ENCODE measurements at regions not wholly inside any gene's neighbourhood (a gene's known extent, or its start where the extent isn't known, plus 50 kb on each side); places are given as distances from the start of the nearest gene placed in this dataset.
"Not testable (repeated sequence)": the region's sequence is repeated elsewhere in the genome, so short reads cannot be mapped to it uniquely, and the experiment has no call there.

DNA sequence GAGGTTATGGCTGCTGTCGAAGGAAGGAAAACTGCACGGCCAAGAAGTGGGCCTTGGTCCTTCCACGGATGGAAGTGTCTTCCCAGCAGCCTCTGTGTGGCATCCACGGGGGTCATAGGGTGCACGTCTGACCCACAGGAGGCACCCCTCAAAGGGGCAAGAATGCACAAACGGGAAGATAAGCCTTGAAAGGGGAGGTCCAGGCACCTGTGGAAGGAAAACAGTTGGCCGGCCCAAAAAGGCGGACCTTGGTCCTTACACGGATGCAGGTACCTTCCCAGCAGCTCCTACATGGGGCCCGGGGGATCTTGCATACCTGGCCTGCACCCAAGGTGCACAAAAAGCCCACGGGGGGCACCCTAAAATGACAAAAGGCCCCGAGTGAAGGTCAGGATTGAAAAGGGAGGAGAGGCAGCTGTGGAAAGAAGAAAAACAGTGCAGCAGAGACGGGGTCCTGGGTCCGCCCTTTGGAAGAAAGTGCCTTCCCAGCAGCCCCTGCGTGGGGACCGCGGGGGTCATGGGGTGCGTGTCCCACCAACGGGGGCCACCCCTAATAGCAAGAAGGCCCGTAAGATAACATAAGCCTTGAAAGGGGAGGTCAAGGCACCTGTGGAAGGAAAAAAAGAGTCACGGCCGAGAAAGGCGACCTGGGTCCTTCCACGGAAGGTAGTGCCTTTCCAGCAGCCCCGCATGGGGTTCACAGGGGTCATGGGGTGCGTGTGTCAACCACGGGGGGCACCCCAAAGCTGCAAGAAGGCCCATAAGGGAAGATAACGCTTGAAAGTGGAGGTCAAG lies 276.1 kb downstream of the ALG10 start:
- peak; percentile 25 for DNase-seq (ENCODE audit: missing footprints)
- ATAC-seq: no peak
- intact Hi-C loops (cut with DNase I): no loop called here

DNA sequence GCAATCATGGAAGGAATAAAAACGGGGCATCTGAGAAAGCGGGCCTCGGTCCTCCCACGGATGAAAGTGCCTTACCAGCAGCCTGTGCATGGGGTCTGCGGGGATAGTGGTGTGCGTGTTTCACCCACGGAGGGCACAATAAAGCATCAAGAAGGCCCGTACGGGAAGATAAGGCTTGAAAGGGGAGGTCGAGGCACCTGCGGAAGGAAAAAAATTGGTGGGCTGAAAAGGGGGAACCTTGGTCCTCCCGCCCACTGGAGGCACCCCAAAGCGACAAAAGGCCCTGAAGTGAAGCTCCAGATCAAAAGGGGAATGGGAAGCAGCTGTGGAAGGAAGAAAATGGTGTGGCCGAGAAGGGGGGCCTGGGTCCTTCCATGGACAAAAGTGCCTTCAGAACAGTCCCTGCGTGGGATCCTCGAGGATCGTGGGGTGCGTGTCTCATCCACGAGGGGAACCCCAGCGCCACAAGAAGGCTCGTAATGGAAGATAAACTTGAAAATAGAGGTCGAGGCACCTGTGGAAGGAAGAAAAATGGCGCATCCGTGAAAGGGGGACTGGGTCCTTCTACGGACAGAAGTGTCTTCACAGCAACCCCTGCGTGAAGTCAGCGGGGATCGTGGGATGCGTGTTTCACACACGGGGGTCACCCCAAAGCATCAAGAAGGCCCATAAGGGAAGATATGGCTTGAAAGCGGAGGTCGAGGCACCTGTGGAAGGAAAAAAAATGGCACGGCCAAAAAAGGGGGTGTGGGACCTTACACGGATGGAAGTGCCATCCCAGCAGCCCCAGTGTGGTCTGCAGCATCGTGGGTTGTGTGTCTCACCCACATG lies 276.9 kb downstream of the ALG10 start:
- DNase-seq (ENCODE audit: missing footprints): peak; percentile 22
- intact Hi-C loops (cut with DNase I): no loop called here
- no peak for ATAC-seq

GRCh38 chr12:34299802-34300193 lies 277.5 kb downstream of the ALG10 start:
- DNase-seq (ENCODE audit: missing footprints) (peak; percentile 15), ATAC-seq (no peak)
- intact Hi-C loops (cut with DNase I): no loop called here

- intact Hi-C loops (cut with DNase I): no loop called here
- DNase-seq (ENCODE audit: missing footprints): peak; percentile 50
- ATAC-seq: no peak
Observed at GRCh38 chr12:34300376-34301250, 278.3 kb downstream of the ALG10 start.

- peak; percentile 65 for DNase-seq (ENCODE audit: missing footprints)
- intact Hi-C loops (cut with DNase I): no loop called here
- ATAC-seq: no peak
Observed at GRCh38 chr12:34301251-34302130, 279.2 kb downstream of the ALG10 start.

DNA sequence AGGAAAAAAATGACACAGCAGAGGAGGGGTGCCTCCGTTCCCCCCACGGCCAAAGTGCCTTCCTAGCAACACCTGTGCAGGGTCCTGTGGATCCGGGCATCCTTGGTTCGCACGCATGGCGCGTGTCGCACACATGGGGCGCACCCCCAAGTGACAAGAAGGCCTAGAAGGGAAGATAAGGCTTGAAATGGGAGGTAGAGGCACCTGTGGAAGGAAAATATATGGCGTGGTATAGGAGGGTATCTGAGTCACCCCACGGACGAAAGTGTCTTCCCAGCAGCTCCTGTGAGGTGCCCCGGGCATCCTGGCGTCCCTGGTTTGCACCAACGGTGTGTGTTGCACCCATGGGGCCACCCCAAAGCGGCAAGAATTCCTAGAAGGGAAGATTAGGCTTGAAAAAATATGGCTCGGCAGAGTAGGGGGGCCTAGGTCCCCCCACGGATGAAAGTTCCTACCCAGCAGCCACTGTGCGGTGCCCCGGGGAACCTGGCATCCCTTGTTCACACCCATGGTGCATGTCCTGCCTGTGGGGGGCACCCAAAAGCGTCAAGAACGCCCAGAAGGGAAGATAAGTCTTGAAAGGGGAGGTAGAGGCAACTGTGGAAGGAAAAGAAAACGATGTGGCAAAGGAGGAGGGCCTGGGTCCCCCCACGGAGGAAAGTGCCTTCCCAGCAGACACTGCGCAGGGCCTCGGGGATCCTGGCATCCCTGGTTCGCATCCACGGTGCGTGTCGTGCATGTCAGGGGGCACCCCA lies 280.0 kb downstream of the ALG10 start:
- DNase-seq (ENCODE audit: missing footprints) (peak; percentile 34), ATAC-seq (no peak)
- intact Hi-C loops (cut with DNase I): no loop called here

- peak; percentile 16 for DNase-seq (ENCODE audit: missing footprints)
- no peak for ATAC-seq
- intact Hi-C loops (cut with DNase I): no loop called here
Observed at GRCh38 chr12:34303091-34303870, 281.0 kb downstream of the ALG10 start.

GRCh38 chr12:34304001-34304400 lies 281.7 kb downstream of the ALG10 start:
- ATAC-seq: no peak
- intact Hi-C loops (cut with DNase I): no loop called here
- DNase-seq (ENCODE audit: missing footprints): peak; percentile 11

DNA sequence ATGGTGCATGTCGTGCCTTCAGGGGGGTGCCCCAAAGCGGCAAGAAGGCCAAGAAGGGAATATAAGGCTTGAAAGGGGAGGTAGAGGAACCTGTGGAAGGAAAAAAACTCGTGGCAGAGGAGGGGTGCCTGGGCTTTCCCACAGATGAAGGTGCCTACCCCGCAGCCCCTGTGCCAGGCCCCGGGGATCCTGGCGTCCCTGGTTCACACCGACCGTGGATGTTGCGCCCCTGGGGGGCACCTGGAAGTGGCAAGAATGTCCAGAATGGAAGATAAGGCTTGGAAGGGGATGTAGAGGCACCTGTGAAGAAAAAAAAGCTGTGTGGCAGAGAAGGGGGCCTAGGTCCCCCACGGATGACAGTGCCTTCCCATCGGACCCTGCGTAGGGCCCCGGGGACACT lies 282.2 kb downstream of the ALG10 start:
- peak; percentile 56 for DNase-seq (ENCODE audit: missing footprints)
- intact Hi-C loops (cut with DNase I): no loop called here
- no peak for ATAC-seq

GRCh38 chr12:34305176-34305575 lies 282.9 kb downstream of the ALG10 start:
- intact Hi-C loops (cut with DNase I): no loop called here
- DNase-seq (ENCODE audit: missing footprints) (peak; percentile 28), ATAC-seq (no peak)

DNA sequence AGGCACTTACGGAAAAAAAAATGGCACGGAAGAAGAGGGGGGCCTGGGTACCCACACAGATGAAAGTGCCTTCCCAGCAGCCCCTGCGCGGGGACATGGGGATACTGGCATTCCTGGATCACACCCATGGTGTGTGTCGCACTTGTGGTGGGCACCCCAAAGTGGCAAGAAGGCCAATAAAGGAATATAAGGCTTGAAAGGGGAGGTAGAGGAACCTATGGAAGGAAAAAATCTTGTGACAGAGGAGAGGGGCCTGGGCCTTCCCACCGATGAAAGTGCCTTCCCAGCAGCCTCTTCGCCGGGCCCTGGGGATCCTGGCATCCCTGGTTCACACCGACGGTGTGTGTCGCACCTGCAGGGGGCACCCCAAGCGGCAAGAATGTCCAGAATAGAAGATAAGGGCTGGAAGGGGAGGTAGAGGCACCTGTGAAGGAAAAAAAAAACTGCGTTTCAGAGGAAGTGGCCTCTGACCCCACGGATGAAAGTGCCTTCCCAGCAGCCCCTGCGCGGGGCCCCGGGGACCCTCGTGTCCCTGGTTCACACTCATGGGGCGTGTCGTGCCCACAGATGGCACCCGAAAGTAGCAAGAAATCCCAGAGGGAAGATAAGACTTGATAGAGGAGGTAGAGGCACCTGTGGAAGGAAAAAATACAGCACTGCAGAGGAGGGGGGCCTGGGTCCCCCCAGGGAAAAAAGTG lies 284.0 kb downstream of the ALG10 start:
- intact Hi-C loops (cut with DNase I): no loop called here
- DNase-seq (ENCODE audit: missing footprints) (peak; percentile 41), ATAC-seq (no peak)

- ATAC-seq; intact Hi-C loops (cut with DNase I); DNase-seq (ENCODE audit: missing footprints): not testable (repeated sequence)
Observed at GRCh38 chr12:34309806-34310804, 287.8 kb downstream of the ALG10 start.

GRCh38 chr12:34311337-34311736 lies 289.0 kb downstream of the ALG10 start:
- no peak for DNase-seq (ENCODE audit: missing footprints)
- intact Hi-C loops (cut with DNase I): no loop called here
- no peak for ATAC-seq

- DNase-seq (ENCODE audit: missing footprints): no peak
- intact Hi-C loops (cut with DNase I): no loop called here
- no peak for ATAC-seq
Observed at GRCh38 chr12:34327671-34328070, 305.4 kb downstream of the ALG10 start.

- intact Hi-C loops (cut with DNase I): no loop called here
- DNase-seq (ENCODE audit: missing footprints): no peak
- no peak for ATAC-seq
Observed at GRCh38 chr12:34333337-34333736, 311.0 kb downstream of the ALG10 start.

Measured in Right ventricle myocardium inferior (tissue), 1 donor.